SK-N-SH (cell line): ENCODE measurements at regions not wholly inside any gene's neighbourhood (a gene's known extent, or its start where the extent isn't known, plus 50 kb on each side); places are given as distances from the start of the nearest gene placed in this dataset.

ENCODE experiments used
- CTCF ChIA-PET: fragments of 300-600, 350-600 bp; formaldehyde crosslinking; extraction: SDS; loops from one replicate; lab custom pipeline; 2021; lab: Yijun Ruan, JAX
- POLR2A ChIA-PET: fragments of 350-600 bp; sonication (Branson Sonifier 250); formaldehyde crosslinking; extraction: SDS; loops from one replicate; lab custom pipeline; 2020; ENCODE audit warnings: antibody characterized with exemption, inconsistent platforms; lab: Yijun Ruan, JAX
- DNase-seq: peaks from one replicate; pipeline ENCODE4 v3.0.0; 2012
- H2AFZ ChIP-seq: fragments of 200-600 bp; sonication (generic); 2 replicates; pipeline ENCODE4 v1.8.1; 2016; ENCODE audit warnings: antibody characterized with exemption, mild to moderate bottlenecking, low read depth
- H3F3A ChIP-seq: fragments of 200-600 bp; sonication (generic); replicated peaks from 2 replicates; pipeline ENCODE3; 2016; ENCODE audit warnings: antibody characterized with exemption, mild to moderate bottlenecking; ENCODE audit not compliant: insufficient read depth
- H3K27ac ChIP-seq, 2 experiments: fragments of 200-500 bp in 1 of 2; fragments of 200-600 bp in 1 of 2; sonication (Bioruptor generic) in 1 of 2; sonication (generic), shearing (Covaris generic) in 1 of 2; 2 replicates each; pipeline versions ENCODE4 v1.5.1 to v1.6.1; 2014 to 2016; ENCODE audit warnings: low read depth in 2 of 2, inconsistent platforms in 1 of 2, low read length in 1 of 2, mild to moderate bottlenecking in 1 of 2, mixed read lengths in 1 of 2
- H3K27me3 ChIP-seq: fragments of 200-600 bp; sonication (generic), shearing (Covaris generic); 2 replicates; pipeline ENCODE4 v1.6.1; 2016; ENCODE audit warnings: mixed run types; ENCODE audit not compliant: insufficient read depth
- H3K36me3 ChIP-seq, 2 experiments: fragments of 200-500 bp in 1 of 2; fragments of 200-600 bp in 1 of 2; sonication (Bioruptor generic) in 1 of 2; sonication (generic) in 1 of 2; replicated peaks in 1 of 2; 2 replicates each; pipeline versions ENCODE3 to v1.5.1; 2014 to 2016; ENCODE audit warnings: low read length in 1 of 2, mild to moderate bottlenecking in 1 of 2; ENCODE audit not compliant: insufficient read depth in 2 of 2, control insufficient read depth in 1 of 2
- H3K4me1 ChIP-seq, 2 experiments: fragments of 200-500 bp in 1 of 2; fragments of 200-600 bp in 1 of 2; sonication (Bioruptor generic) in 1 of 2; sonication (generic), shearing (Covaris generic) in 1 of 2; 2 replicates each; pipeline versions ENCODE4 v1.5.1 to v1.6.1; 2014 to 2016; ENCODE audit warnings: low read depth in 1 of 2, low read length in 1 of 2, mixed run types in 1 of 2; ENCODE audit not compliant: insufficient read depth in 2 of 2, control insufficient read depth in 1 of 2
- H3K4me2 ChIP-seq: fragments of 200-600 bp; sonication (generic), shearing (Covaris generic); 2 replicates; pipeline ENCODE4 v1.6.1; 2017; ENCODE audit warnings: mixed run types
- H3K4me3 ChIP-seq, 2 experiments: fragments of 200-500 bp in 1 of 2; fragments of 200-600 bp in 1 of 2; sonication (Bioruptor generic) in 1 of 2; sonication (generic), shearing (Covaris generic) in 1 of 2; 2 replicates each; pipeline versions ENCODE4 v1.5.1 to v1.8.1; 2014 to 2016; ENCODE audit warnings: low read depth in 2 of 2, inconsistent platforms in 1 of 2, low read length in 1 of 2, mild to moderate bottlenecking in 1 of 2, mixed read lengths in 1 of 2, moderate library complexity in 1 of 2
- H3K79me2 ChIP-seq: fragments of 200-600 bp; sonication (generic); 2 replicates; pipeline ENCODE4 v1.8.1; 2017; ENCODE audit warnings: mild to moderate bottlenecking; ENCODE audit not compliant: insufficient read depth
- H3K9ac ChIP-seq: fragments of 200-600 bp; sonication (generic); 2 replicates; pipeline ENCODE4 v1.6.1; 2017; ENCODE audit warnings: mixed run types
- H3K9me2 ChIP-seq: fragments of 200-600 bp; sonication (generic); 2 replicates; pipeline ENCODE4 v1.6.1; 2017; ENCODE audit warnings: mixed run types
- H3K9me3 ChIP-seq: fragments of 200-600 bp; sonication (generic); 2 replicates; pipeline ENCODE4 v1.6.1; 2017; ENCODE audit warnings: mixed run types, mild to moderate bottlenecking, moderate library complexity
- H4K20me1 ChIP-seq: fragments of 200-600 bp; sonication (generic); 2 replicates; pipeline ENCODE4 v1.6.1; 2017; ENCODE audit warnings: mild to moderate bottlenecking, mixed run types; ENCODE audit not compliant: insufficient read depth
- EP300 ChIP-seq, 2 experiments: IDR thresholded peaks; 2 replicates each; pipeline versions ENCODE4 v1.4.0 to v1.6.1; 2012; ENCODE audit warnings: borderline replicate concordance in 1 of 2, low read depth in 1 of 2, low read length in 1 of 2
- GATA2 ChIP-seq: sonication (generic); formaldehyde crosslinking; IDR thresholded peaks from 2 replicates; pipeline ENCODE4 v1.5.0; 2020; ENCODE audit warnings: mild to moderate bottlenecking, missing genetic modification reagents
- IRF3 ChIP-seq: fragments of 150-350 bp; IDR thresholded peaks from 2 replicates; pipeline ENCODE4 v1.6.1; 2016; ENCODE audit warnings: mild to moderate bottlenecking, low read depth, low read length
- PBX3 ChIP-seq: IDR thresholded peaks from 2 replicates; pipeline ENCODE4; 2012
- RAD21 ChIP-seq: IDR thresholded peaks from 2 replicates; pipeline ENCODE4 v1.6.1; 2012; ENCODE audit warnings: mild to moderate bottlenecking, low read length
- RCOR1 ChIP-seq: fragments of 150-350 bp; IDR thresholded peaks from 2 replicates; pipeline ENCODE4 v1.6.1; 2017; ENCODE audit warnings: antibody characterized with exemption, low read length
- REST ChIP-seq: IDR thresholded peaks from 2 replicates; pipeline ENCODE4 v1.6.1; 2012; ENCODE audit warnings: mild to moderate bottlenecking, low read depth, low read length, moderate library complexity
- TAF1 ChIP-seq: IDR thresholded peaks from 2 replicates; pipeline ENCODE4 v1.6.1; 2012; ENCODE audit warnings: low read depth, mild to moderate bottlenecking, low read length, moderate library complexity, borderline replicate concordance
- TCF12 ChIP-seq: IDR thresholded peaks from 2 replicates; pipeline ENCODE4 v1.4.0; 2012
- TEAD4 ChIP-seq: IDR thresholded peaks from 2 replicates; pipeline ENCODE4 v1.4.0; 2012; ENCODE audit warnings: mild to moderate bottlenecking, borderline replicate concordance; ENCODE audit not compliant: insufficient read depth
- USF2 ChIP-seq: fragments of 150-350 bp; IDR thresholded peaks from 2 replicates; pipeline ENCODE4 v1.6.1; 2017; ENCODE audit warnings: antibody characterized with exemption, low read length, low read depth, borderline replicate concordance
- WGBS: methylation state at CpG from one replicate; pipeline ENCODE4 v1.1.6; 2017; ENCODE audit warnings: low lambda C conversion rate; 5-methylcytosine and 5-hydroxymethylcytosine counted together

- Histone ChIP-seq H3K9me3 (no peaks in the 10 kb centered on the region), H3K79me2 (no peaks in the 10 kb centered on the region), H3K9ac (no peak overlapping the region), H3K4me2 (no peak overlapping the region), H2AFZ (no peak overlapping the region), H3K27ac (no peak overlapping the region), H3K9me2 (no peaks in the 10 kb centered on the region), H3K36me3 (no peaks in the 10 kb centered on the region), H4K20me1 (no peaks in the 10 kb centered on the region), H3K4me3 (no peak overlapping the region), H3K4me1 (no peaks in the 10 kb centered on the region; a peak in 1 of 4 replicates), H3K27me3 (no peaks in the 10 kb centered on the region), H3F3A (no peaks in the 10 kb centered on the region)
- 31% methylated on average over 6 of the region's 6 CpGs for WGBS
- TF ChIP-seq TAF1 (no peak), TCF12 (no peak), RCOR1 (no peak), EP300 (IDR thresholded peaks at IDR 0.05; ENCODE audit: borderline replicate concordance in 1 of 2, low read depth in 1 of 2, low read length in 1 of 2) (no peak), PBX3 (no peak), USF2 (no peak), RAD21 (no peak), TEAD4 (no peak), REST (no peak), IRF3 (no peak), GATA2 (CRISPR knock-in tag) (no peak)
- ChIA-PET CTCF (no interaction called here), POLR2A (no interaction called here)
- DNase-seq = no peak
Measured at GRCh38 chr5:5882706-5883105, 460.2 kb downstream of the ICE1 start.
